Adipose tissue (tissue), 3 donors: ENCODE measurements at regions not wholly inside any gene's neighbourhood (a gene's known extent, or its start where the extent isn't known, plus 50 kb on each side); places are given as distances from the start of the nearest gene placed in this dataset.

Experiments
- H3K27ac ChIP-seq: one replicate; pipeline ENCODE4 v1.5.1; 2013; ENCODE audit warnings: low read depth, low read length
- WGBS, 3 donors: extraction: QIAGEN DNeasy Blood & Tissue Kit; methylation state at CpG; one replicate each; pipeline ENCODE4 v1.1.7; 2013; 5-methylcytosine and 5-hydroxymethylcytosine counted together
- donor health status: healthy with polysubstance abuse.
- donor health status: Bipolar disorder and iron deficiency.
- donor health status: healthy.

DNA sequence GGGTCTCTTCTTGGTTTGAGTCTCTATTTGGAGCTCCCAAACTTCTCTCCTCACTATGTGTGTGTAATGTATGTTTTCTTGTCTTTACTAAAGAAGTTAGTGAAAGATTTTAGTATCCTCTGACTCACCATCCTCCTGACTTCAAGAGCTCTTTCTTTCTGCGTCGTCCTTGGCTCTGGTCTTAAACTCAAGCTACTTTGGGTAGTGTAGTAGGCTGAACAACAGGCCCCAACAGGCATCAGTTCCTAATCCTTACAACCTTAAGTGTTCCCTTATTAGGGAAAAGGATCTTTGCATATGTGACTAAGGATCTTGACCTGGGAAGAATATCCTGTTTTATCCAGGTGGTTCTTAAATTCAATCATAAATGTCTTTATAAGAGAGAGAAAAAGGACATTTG lies 810.2 kb downstream of the MAFB start:
- 59 to 80% (median 67%) methylated on average over 2 of the region's 2 CpGs for WGBS, 3 donors
- no peak overlapping the region for H3K27ac ChIP-seq

DNA sequence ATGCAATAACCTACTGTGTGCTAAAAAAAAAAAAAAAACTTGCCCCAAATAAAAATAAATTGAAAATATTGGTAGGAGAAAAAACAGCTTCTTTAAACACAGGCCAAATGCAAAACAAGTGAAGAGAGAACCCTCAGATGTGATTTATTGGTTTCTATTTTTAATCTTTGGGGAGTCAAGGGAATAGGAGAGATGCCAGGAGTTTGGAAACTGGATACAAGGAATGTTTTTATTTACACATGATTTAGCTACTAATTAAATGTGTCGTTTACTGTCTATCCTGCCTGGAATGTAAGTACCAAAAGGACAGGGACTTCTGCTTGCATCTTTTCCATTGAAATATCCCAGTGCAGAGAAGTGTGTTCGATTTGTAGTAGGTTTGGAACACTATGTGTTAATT lies 810.7 kb downstream of the MAFB start:
- no peak overlapping the region for H3K27ac ChIP-seq
- WGBS, 3 donors, result 54 to 70% (median 67%) methylated on average over 2 of the region's 2 CpGs

DNA sequence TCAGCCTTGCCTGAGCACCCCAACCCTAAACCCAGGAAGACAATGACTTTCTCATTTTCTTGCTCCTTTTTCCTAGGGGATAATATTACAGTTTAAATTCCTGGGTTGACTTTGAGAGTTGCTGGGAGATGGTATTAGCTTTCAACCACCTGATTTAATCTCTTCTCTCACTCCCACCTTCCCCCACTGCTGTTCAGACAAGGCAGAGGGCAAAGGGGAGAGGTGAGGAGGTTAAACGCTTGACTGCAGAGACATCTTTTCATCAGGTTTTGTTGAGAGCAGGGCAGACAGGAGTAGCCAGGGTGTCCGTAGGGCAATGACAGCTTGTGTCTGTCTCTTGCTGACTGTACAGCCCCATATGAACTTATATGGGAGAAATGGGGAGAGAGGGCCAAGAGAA lies 811.2 kb downstream of the MAFB start:
- WGBS, 3 donors, result 46 to 82% (median 74%) methylated on average over 2 of the region's 2 CpGs
- H3K27ac ChIP-seq, result no peak overlapping the region

DNA sequence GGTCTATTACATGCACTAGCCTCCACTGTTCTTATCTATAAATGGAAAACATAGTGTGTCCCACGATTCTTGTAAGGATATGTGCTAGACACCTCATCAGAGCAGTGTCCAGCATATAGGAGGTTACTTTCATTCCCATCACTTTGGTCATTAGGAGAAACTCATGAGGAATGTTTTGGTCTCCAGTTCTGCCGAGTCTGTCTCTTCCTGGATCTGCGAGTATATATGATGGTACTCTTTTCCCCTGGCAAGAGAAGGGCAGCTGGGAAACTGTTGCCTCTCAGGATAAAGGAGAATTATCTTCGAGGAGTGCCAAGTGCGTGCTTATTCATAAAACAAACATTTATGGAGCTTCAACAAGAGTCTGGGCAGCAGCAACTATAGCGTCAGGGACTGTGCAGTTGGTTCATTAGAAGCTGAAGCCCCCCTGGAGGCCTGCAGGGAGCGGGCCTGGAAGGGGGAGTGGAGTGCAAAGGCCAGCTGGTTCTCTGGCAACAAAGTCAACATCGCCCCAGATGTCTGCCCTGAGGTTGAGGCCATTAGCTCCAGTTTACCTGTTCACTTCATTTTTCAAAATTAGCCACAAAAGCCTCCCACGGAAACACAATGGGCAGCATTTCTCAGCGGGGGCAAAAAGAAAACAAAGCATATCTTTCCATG lies 811.9 kb downstream of the MAFB start:
- WGBS, 3 donors, result 45 to 73% (median 68%) methylated on average over 10 of the region's 10 CpGs
- no peak overlapping the region for H3K27ac ChIP-seq

DNA sequence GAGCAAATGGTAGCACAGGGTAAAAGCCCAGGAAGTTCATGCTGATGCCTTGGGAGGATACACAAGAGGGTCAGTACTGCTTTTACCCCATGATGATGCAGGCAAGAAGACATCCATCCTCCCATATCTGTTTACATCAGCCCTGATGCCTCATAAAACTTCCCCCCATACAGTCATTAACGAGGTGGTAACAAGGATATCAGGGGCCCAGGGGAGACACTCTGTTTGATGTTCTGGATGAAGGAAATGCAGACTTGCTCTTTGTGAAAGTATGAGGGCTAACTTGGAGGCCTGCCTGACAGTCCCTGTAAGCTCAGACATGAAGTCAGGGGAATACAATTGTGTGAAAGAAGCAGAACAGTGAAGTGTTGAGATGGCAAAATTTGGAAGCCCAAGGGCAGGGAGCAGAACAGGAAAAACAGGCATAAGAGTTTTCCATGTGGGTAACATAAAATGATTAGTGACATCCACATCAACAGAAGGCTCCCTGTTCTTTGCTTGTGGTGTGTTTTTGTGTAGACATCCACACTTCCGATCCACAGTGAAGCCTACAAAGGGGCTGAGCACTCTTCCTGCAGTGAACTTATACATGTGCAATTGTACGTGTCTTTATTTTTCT lies 813.4 kb downstream of the MAFB start:
- 60 to 67% (median 63%) methylated on average over 3 of the region's 3 CpGs for WGBS, 3 donors
- no peak overlapping the region for H3K27ac ChIP-seq

DNA sequence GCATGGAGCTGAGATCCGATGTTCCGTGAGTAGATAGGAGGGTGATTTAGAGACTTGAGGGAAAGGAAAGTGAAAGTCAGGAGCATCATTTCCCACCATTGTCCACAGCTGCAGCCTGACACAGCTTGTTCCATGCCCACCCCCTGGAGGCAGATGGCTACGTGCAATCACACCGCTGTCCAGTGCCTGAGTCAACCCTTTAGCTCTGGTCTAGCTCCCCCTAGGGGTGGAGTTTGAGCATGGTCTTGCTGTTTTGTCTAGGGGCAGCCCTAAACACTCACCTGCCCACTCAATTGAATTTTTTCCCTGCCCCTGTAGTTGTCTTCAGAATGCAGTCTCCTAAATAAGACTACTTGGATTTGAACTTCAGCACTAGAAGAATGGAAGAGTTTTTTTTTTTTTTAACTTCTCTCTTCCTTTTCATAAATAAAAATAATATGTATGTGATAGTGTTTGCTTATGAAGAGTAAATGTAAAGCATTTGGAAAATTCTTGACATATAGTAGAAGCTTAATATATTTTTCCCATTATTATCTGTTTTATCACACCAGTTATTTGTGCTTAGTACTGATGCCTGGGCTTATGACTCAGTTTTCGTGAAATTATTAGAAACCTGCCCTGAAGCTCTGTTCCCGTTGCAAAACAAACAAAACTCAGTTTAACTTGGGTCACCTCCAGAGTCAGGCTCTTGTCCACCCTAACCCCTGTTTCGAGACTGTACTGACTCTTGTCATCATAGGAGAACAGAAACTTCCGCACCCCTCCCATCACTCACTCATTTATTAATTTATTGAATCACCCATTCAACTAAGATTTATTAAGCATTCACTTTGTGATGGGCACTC lies 814.8 kb downstream of the MAFB start:
- 47 to 66% (median 65%) methylated on average over 8 of the region's 8 CpGs for WGBS, 3 donors
- H3K27ac ChIP-seq, result no peak overlapping the region

DNA sequence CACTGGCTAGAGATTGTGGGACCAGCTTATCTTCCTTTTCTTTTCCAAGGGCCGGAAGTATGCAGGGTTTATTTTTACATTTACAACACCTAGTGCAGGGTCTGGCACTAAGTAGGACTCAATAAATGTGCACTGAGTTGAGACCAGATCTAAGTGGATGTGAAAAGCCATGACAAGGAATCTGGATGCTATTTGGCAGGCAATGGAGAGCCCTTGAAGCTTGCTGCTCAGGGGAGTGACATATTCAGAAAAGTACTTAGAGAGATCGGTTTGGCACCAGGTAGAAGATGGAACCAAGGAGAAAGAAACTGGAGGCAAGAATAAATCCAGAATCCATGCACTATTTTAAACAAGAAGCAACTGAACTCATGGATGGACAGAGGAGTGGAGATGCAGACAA lies 815.8 kb downstream of the MAFB start:
- WGBS, 3 donors, result 63 to 76% (median 73%) methylated on average over 2 of the region's 2 CpGs
- H3K27ac ChIP-seq, result no peak overlapping the region

DNA sequence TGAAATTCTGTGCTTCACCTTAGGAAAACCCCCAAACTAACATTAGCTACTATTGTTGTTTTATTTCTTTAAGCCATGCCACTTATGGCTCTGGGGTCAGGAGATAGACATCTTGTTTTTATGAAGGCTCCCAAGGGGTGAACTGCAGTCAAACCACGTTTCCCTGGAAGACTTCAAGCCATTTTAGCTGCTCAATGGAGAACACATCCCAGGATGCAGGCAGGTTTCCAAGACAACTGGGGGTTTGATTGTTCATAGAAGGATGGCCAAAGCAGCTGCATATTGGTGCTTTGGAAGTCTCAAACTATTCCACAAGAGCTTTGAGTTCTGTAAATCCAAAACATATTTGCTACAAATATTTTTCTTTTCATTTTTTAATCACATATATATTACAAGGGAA lies 818.0 kb downstream of the MAFB start:
- no peak overlapping the region for H3K27ac ChIP-seq
- WGBS, 3 donors, result 11 to 24% (median 15%) methylated on average over 1 of the region's 1 CpG

DNA sequence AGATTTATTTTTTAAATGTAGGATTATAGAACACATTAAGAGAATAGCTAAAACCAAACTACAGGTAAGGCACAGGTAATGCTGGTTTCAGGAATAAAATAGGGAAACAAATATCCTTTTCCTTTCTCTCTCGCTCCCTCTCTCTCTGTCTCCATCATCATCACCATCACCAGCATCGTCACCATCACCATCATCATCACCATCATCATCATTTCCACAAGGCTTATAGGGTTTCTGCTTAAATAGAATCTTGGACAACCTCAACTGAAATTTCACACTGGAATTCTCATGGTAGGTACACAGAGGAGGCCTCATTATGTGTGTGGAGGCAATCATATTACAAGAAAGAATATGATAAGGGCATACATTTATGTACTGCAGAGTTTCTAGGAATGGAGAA lies 823.6 kb downstream of the MAFB start:
- no peak overlapping the region for H3K27ac ChIP-seq
- 92 to 97% (median 93%) methylated on average over 2 of the region's 2 CpGs for WGBS, 3 donors

DNA sequence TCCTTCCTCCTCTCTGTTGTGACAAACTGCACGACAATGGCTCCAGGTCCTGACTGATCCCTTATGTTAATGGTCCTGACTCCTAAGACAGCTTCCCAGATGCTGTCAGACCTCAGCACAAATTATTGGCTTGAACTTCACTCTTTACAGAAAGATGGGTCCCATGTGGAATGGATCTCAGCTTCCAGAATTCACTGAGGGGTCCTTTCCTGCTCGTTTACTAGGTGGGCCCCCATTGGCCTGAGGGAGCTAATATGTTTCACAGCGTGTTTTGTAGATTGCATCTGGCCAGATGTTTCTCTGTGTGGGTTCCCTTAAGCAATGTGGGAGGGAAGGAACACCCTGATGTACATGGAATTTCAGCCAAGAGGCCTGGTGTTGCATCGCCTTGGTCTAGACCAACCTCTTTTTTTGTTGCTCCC lies 826.6 kb downstream of the MAFB start:
- H3K27ac ChIP-seq, result no peak overlapping the region
- 41 to 55% (median 53%) methylated on average over 4 of the region's 4 CpGs for WGBS, 3 donors

DNA sequence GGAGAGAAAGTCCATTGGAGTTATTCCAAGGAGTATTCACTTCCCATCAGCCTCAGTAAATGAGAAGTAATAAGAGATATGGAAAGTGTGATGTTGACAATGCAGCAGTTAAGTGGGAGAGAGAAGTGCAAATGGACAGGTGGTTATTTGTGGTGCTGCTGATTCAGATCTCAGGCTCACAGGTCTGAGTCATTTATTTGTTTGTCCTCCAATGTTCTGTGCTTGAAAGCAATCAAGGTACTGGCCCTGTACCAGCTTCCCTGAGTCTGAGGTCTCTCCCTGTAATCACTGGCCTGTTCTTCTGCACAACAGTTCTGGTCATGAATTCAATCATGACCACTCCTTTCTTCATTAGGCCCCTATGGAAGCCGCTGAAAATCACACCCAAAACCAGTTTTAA lies 827.7 kb downstream of the MAFB start:
- 73 to 77% (median 75%) methylated on average over 1 of the region's 1 CpG for WGBS, 3 donors
- no peak overlapping the region for H3K27ac ChIP-seq

DNA sequence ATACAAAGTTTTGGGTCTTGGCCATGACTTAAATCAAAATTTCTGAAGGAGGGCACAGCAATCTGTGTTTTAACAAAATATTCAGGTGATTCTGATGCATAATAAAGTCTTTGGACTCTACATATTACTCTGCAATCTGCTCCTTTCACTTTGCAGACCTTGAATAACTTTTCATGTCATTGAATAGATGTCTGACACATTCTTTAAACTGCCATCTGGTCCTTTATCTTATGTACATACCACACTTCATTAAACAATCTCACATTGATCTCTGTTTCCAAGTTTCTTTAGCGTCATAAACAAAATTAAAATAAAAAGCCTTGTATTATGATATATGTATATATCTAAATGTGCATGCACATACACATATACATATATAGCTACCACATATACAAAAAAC lies 831.2 kb downstream of the MAFB start:
- H3K27ac ChIP-seq, result no peak overlapping the region
- 19 to 90% (median 89%) methylated on average over 1 of the region's 1 CpG for WGBS, 3 donors

DNA sequence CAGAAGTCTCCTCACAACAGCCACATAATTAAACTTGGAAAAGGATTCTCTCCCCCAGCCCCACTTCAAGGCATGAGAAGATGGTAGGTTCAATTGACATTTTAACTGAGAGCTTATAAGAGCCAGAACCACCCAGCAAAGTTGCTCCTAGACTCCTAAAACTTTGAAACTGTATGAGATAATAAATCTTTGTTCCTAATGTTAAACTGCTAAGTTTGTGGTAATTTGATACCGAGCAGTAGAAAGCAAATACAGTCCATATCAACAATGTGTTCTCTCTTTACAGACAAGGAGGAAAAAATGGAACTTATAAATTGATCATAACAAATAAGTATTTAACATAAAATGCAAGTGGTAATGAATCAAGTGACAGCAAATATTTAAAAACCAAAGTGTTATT lies 831.8 kb downstream of the MAFB start:
- 28 to 83% (median 66%) methylated on average over 1 of the region's 1 CpG for WGBS, 3 donors
- no peak overlapping the region for H3K27ac ChIP-seq

DNA sequence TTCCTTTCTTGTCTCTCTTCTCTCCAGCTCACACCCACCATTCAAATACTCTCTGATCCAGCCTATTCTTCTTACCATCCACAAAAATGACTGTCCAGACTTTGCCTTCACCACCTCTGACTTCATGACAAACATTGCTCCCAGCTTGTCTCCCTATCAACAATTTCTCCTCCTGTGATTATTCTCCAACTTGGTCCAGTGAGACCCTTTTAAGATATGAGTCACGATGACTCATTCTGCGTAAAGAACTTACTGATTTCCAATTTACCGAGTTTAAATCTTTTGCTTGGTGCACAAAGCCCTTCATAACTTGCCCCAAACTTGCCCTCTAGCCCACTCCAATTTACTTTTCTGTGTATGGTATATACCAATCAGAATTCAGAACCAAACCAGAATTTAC lies 833.2 kb downstream of the MAFB start:
- H3K27ac ChIP-seq, result no peak overlapping the region
- 80 to 87% (median 81%) methylated on average over 3 of the region's 3 CpGs for WGBS, 3 donors

DNA sequence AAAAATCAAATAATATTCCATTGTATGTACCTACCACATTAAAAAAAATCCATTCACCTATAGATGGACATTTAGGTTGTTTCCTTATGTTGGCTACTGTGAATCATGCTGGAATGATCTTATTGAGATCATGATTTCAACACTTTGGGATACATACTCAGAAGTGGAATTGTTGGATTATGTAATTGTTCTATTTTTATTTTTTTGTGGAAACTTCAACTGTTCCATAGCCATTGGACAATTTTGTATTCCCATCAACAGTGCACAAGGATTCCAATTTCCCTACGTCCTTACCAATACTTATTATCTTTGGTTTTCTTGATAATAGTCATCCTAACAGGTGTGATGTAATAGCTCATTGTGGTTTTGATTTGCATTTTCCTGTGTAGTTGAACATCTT lies 834.0 kb downstream of the MAFB start:
- WGBS, 3 donors, result 68 to 85% (median 68%) methylated on average over 1 of the region's 1 CpG
- H3K27ac ChIP-seq, result no peak overlapping the region

DNA sequence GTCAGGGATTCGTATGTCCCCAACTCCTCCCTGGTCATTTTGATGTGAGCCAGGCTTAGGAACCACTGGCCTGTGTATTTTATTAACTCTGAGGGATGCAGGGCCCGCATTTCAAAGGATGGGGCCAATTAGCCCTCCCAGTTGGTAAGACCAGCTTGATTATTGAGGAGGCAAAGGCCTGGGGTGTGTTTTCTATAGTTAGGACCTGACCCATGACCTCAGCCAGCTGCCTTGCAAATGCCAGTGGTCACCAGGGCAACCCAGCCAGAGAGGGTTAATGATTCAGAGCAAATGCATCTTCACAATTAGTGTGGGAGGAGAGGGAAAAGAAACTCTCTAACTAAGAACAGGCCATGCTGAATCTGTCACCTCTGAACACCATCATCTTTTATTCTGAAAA lies 835.4 kb downstream of the MAFB start:
- WGBS, 3 donors, result 59 to 89% (median 83%) methylated on average over 2 of the region's 2 CpGs
- H3K27ac ChIP-seq, result no peak overlapping the region

DNA sequence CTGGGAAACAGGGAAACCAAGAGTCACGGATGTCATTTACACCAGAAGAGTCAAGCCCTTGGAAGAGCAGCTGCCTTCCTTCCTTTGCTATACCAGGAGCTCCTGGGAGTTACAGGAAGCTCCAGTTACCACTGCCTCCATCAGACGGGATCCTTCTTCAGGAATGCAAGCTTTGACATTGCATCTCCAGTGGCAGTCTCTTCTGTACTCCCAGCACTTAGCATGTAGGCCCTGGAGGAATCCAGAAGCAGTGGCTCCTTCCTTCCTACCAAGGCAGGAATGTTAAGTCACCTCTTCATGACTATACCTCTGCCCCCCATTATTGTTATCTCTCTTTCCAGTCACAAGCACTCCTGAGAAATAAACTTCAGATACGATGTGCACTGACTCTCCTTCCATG lies 836.0 kb downstream of the MAFB start:
- no peak overlapping the region for H3K27ac ChIP-seq
- WGBS, 3 donors, result 79 to 87% (median 86%) methylated on average over 3 of the region's 3 CpGs

DNA sequence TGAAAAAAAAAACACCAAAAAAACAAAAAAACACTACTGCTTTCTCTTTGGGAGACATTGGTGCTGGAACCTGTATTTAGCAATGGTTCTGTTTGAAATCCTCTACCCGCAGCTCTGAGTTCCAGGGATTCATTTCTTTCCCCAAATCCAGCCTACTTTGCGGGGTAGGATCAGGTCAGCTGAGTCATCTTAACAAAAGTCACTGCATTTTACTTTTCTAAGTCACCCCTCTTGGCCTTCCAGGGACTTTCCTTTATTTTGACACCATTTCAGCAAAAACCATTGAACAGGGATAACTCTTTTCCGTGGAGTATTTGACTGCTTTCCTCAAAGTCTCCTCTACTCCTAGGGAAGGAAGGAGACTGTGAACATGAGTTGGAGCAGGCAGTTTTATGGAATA lies 837.6 kb downstream of the MAFB start:
- no peak overlapping the region for H3K27ac ChIP-seq
- WGBS, 3 donors, result 74 to 81% (median 77%) methylated on average over 3 of the region's 3 CpGs

DNA sequence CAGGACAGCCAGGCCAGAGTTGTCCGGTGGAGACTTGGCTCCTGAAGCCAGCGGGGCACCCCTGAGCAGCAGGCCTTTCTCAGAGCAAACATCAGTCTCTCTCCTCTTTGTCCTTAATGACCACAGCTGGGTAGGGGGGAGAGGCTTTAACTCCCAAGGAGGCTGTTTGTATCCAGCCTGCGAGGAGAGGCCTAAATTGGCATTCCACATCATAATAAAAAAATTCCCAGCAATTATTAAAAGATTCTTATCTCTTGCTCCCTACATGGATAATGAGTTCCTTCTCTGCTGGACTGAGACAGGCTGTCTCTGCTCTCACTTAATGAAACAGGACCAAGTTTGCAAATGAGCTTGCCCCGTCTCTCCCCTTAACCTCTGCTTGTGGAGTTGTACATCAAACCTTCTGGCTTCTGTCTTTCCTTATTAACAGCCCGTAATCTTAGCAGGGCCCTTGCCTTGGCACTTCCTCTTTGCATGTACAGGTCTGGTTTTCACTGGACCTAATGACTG lies 838.2 kb downstream of the MAFB start:
- no peak overlapping the region for H3K27ac ChIP-seq
- WGBS, 3 donors, result 53 to 71% (median 54%) methylated on average over 5 of the region's 5 CpGs
